Astrocyte of the spinal cord (primary cell): ENCODE measurements at regions not wholly inside any gene's neighbourhood (a gene's known extent, or its start where the extent isn't known, plus 50 kb on each side); places are given as distances from the start of the nearest gene placed in this dataset.

Source experiments
- DNase-seq: peaks from one replicate; pipeline ENCODE4 v3.0.0; 2011; ENCODE audit warnings: low read depth, low spot score
- H3K4me3 ChIP-seq: 2 replicates; pipeline ENCODE4 v1.5.1; 2011; ENCODE audit warnings: low read depth, mild to moderate bottlenecking, low read length, moderate library complexity
- CTCF ChIP-seq: IDR thresholded peaks from 2 replicates; pipeline ENCODE4 v1.5.1; 2012; ENCODE audit warnings: low read depth, mild to moderate bottlenecking, low read length, inconsistent platforms
- in situ Hi-C: cut with HindIII; loops from 2 replicates; pipeline ENCODE4 v1.10.0; 2017; ENCODE audit warnings: low sequenced_read_pairs

GRCh38 chr13:31452525-31452924, 252.8 kb downstream of the B3GLCT start:
- DNase-seq = no peak
- in situ Hi-C loops = no loop called here
- H3K4me3 ChIP-seq = no peak overlapping the region
- TF ChIP-seq CTCF = no peak

GRCh38 chr13:31455581-31455980, 255.8 kb downstream of the B3GLCT start:
- DNase-seq = no peak
- no peak overlapping the region for H3K4me3 ChIP-seq
- no peak for TF ChIP-seq CTCF
- in situ Hi-C loops = no loop called here

- no peak for TF ChIP-seq CTCF
- in situ Hi-C loops = no loop called here
- H3K4me3 ChIP-seq = no peak overlapping the region
- no peak for DNase-seq
These were observed 256.3 kb downstream of the B3GLCT start for GRCh38 chr13:31456056-31456455.

- no peak for TF ChIP-seq CTCF
- no peak overlapping the region for H3K4me3 ChIP-seq
- no peak for DNase-seq
- in situ Hi-C loops = no loop called here
These were observed 260.3 kb downstream of the B3GLCT start for GRCh38 chr13:31460061-31460460.

GRCh38 chr13:31461923-31462322, 262.1 kb downstream of the B3GLCT start:
- in situ Hi-C loops = no loop called here

GRCh38 chr13:31462766-31463165, 263.0 kb downstream of the B3GLCT start:
- in situ Hi-C loops = no loop called here
- no peak overlapping the region for H3K4me3 ChIP-seq
- no peak for DNase-seq
- TF ChIP-seq CTCF = no peak

More at GRCh38 chr13:31461923-31462322, 262.1 kb downstream of the B3GLCT start:
- no peak for DNase-seq
- no peak overlapping the region for H3K4me3 ChIP-seq
- TF ChIP-seq CTCF = no peak
